Mesenchymal stem cell (in vitro differentiated cells and primary cell): ENCODE measurements at regions not wholly inside any gene's neighbourhood (a gene's known extent, or its start where the extent isn't known, plus 50 kb on each side); places are given as distances from the start of the nearest gene placed in this dataset.

Experiments used
- DNase-seq: peaks from one replicate; pipeline ENCODE4 v3.0.0-alpha.2; 2013
- H2AFZ ChIP-seq: one replicate; pipeline ENCODE4 v1.6.1; 2013; ENCODE audit warnings: low read depth, mild to moderate bottlenecking, control low read depth, inconsistent platforms, low read length, moderate library complexity
- H2AK5ac ChIP-seq: 2 replicates; pipeline ENCODE4 v1.6.1; 2013; ENCODE audit warnings: low read length, moderate library complexity, mild to moderate bottlenecking, inconsistent platforms; ENCODE audit not compliant: severe bottlenecking
- H2BK120ac ChIP-seq: one replicate; pipeline ENCODE4 v1.6.1; 2013; ENCODE audit warnings: low read depth, mild to moderate bottlenecking, inconsistent platforms, low read length, moderate library complexity
- H2BK12ac ChIP-seq, 2 experiments: one replicate each; pipeline ENCODE4 v1.6.1; 2013; ENCODE audit warnings: inconsistent platforms in 2 of 2, low read length in 2 of 2, mild to moderate bottlenecking in 2 of 2, moderate library complexity in 2 of 2, control low read depth in 1 of 2
- H2BK15ac ChIP-seq: one replicate; pipeline ENCODE4 v1.6.1; 2013; ENCODE audit warnings: mild to moderate bottlenecking, low read depth, inconsistent platforms; ENCODE audit not compliant: poor library complexity, severe bottlenecking
- H2BK5ac ChIP-seq: 2 replicates; pipeline ENCODE4 v1.6.1; 2013; ENCODE audit warnings: low read depth, mild to moderate bottlenecking, low read length, control low read depth, inconsistent platforms; ENCODE audit not compliant: poor library complexity, severe bottlenecking
- H3K14ac ChIP-seq, 2 experiments: one replicate each; pipeline ENCODE4 v1.6.1; 2013; ENCODE audit warnings: inconsistent platforms in 2 of 2, low read length in 2 of 2, control low read depth in 1 of 2, mild to moderate bottlenecking in 1 of 2, moderate library complexity in 1 of 2
- H3K18ac ChIP-seq, 2 experiments: one replicate each; pipeline ENCODE4 v1.6.1; 2013; ENCODE audit warnings: inconsistent platforms in 2 of 2, low read length in 2 of 2, control low read depth in 1 of 2, low read depth in 1 of 2, mild to moderate bottlenecking in 1 of 2
- H3K23ac ChIP-seq, 2 experiments: one replicate each; pipeline ENCODE4 v1.6.1; 2013; ENCODE audit warnings: inconsistent platforms in 2 of 2, low read length in 2 of 2, mild to moderate bottlenecking in 2 of 2, moderate library complexity in 2 of 2, control low read depth in 1 of 2
- H3K27ac ChIP-seq: 2 replicates; pipeline ENCODE4 v1.5.1; 2013; ENCODE audit warnings: mild to moderate bottlenecking, moderate library complexity, low read length, control low read depth, inconsistent platforms; ENCODE audit not compliant: poor library complexity, severe bottlenecking
- H3K27me3 ChIP-seq, 2 experiments: 2 replicates each; pipeline versions ENCODE4 v1.6.1 to v1.7.0; 2013; ENCODE audit warnings: low read length in 2 of 2, mild to moderate bottlenecking in 2 of 2, moderate library complexity in 2 of 2, control low read depth in 1 of 2, inconsistent platforms in 1 of 2; ENCODE audit not compliant: control insufficient read depth in 1 of 2, insufficient read depth in 1 of 2
- H3K36me3 ChIP-seq, 2 experiments: 2 replicates each; pipeline versions ENCODE4 v1.6.1 to v1.7.0; 2013; ENCODE audit warnings: low read length in 2 of 2, control low read depth in 1 of 2, inconsistent platforms in 1 of 2, low read depth in 1 of 2, mild to moderate bottlenecking in 1 of 2; ENCODE audit not compliant: insufficient read depth in 2 of 2, control insufficient read depth in 1 of 2
- H3K4ac ChIP-seq, 2 experiments: one replicate each; pipeline ENCODE4 v1.6.1; 2013; ENCODE audit warnings: inconsistent platforms in 2 of 2, low read length in 2 of 2, mild to moderate bottlenecking in 2 of 2, moderate library complexity in 2 of 2, control low read depth in 1 of 2, low read depth in 1 of 2
- H3K4me1 ChIP-seq: 2 replicates; pipeline ENCODE4 v1.6.1; 2013; ENCODE audit warnings: low read depth, low read length, control low read depth; ENCODE audit not compliant: control insufficient read depth, insufficient read depth
- H3K4me2 ChIP-seq: 2 replicates; pipeline ENCODE4 v1.6.1; 2013; ENCODE audit warnings: low read length, mild to moderate bottlenecking, inconsistent platforms; ENCODE audit not compliant: poor library complexity, severe bottlenecking
- H3K4me3 ChIP-seq, 2 experiments: 2 replicates each; pipeline versions ENCODE4 v1.5.1 to v1.7.0; 2013; ENCODE audit warnings: low read length in 2 of 2, mild to moderate bottlenecking in 2 of 2, control low read depth in 1 of 2, low read depth in 1 of 2; ENCODE audit not compliant: insufficient read depth in 1 of 2
- H3K79me1 ChIP-seq: replicated peaks from 2 replicates; pipeline ENCODE4 v1.6.1; 2013; ENCODE audit warnings: mild to moderate bottlenecking, control low read depth, low read length, inconsistent platforms; ENCODE audit not compliant: poor library complexity, severe bottlenecking
- H3K9ac ChIP-seq: 2 replicates; pipeline ENCODE4 v1.7.0; 2013; ENCODE audit warnings: mild to moderate bottlenecking, low read length, moderate library complexity
- H3K9me3 ChIP-seq: 2 replicates; pipeline ENCODE4 v1.7.0; 2013; ENCODE audit warnings: mild to moderate bottlenecking, low read length; ENCODE audit not compliant: control insufficient read depth
- H4K8ac ChIP-seq: one replicate; pipeline ENCODE4 v1.6.1; 2013; ENCODE audit warnings: inconsistent platforms, mild to moderate bottlenecking, low read length, moderate library complexity
- H4K91ac ChIP-seq: one replicate; pipeline ENCODE4 v1.6.1; 2013; ENCODE audit warnings: mild to moderate bottlenecking, low read length, inconsistent platforms
- WGBS: methylation state at CpG from one replicate; pipeline ENCODE4 v1.1.7; 2013; ENCODE audit warnings: mixed read lengths; 5-methylcytosine and 5-hydroxymethylcytosine counted together

- DNase-seq: no peak
- no peak overlapping the region for H3K4me3 ChIP-seq
- no peaks in the 10 kb centered on the region for H3K4me1 ChIP-seq
- no peak overlapping the region for H2BK12ac ChIP-seq
- H3K36me3 ChIP-seq: no peaks in the 10 kb centered on the region
- H3K27me3 ChIP-seq: peaks cover 8 to 19% of the 10 kb centered on the region in 2 experiments
- H3K9ac ChIP-seq: no peak overlapping the region
- no peak overlapping the region for H2BK120ac ChIP-seq
- H4K8ac ChIP-seq: no peak overlapping the region
- H2AK5ac ChIP-seq: no peak overlapping the region
- no peak overlapping the region for H3K18ac ChIP-seq
- no peak overlapping the region for H3K27ac ChIP-seq
- no peak overlapping the region for H2BK15ac ChIP-seq
- H2AFZ ChIP-seq: no peak overlapping the region
- H3K4ac ChIP-seq: no peak overlapping the region
- 75% methylated on average over 4 of the region's 4 CpGs for WGBS
- H2BK5ac ChIP-seq: no peak overlapping the region
- H3K79me1 ChIP-seq: no peaks in the 10 kb centered on the region
- H3K9me3 ChIP-seq: peaks cover 3% of the 10 kb centered on the region
- H3K4me2 ChIP-seq: no peak overlapping the region
- H3K14ac ChIP-seq: no peak overlapping the region
- no peak overlapping the region for H4K91ac ChIP-seq
- no peak overlapping the region for H3K23ac ChIP-seq
Observed at GRCh38 chr20:24862186-24862585, 86.9 kb upstream of the CST7 start.

- Histone ChIP-seq H3K18ac (no peak overlapping the region), H3K4me3 (no peak overlapping the region), H2AFZ (no peak overlapping the region), H4K8ac (no peak overlapping the region), H4K91ac (no peak overlapping the region), H2BK12ac (no peak overlapping the region), H3K9ac (no peak overlapping the region), H3K4me1 (no peaks in the 10 kb centered on the region), H3K4me2 (no peak overlapping the region), H3K79me1 (no peaks in the 10 kb centered on the region), H2BK120ac (no peak overlapping the region), H3K14ac (no peak overlapping the region), H3K36me3 (no peaks in the 10 kb centered on the region), H3K27ac (no peak overlapping the region), H2BK15ac (no peak overlapping the region), H3K4ac (no peak overlapping the region), H3K9me3 (no peaks in the 10 kb centered on the region), H3K27me3 (peaks cover 8 to 17% of the 10 kb centered on the region in 2 experiments), H3K23ac (no peak overlapping the region), H2BK5ac (no peak overlapping the region), H2AK5ac (no peak overlapping the region)
- DNase-seq: no peak
- 89% methylated on average over 5 of the region's 6 CpGs for WGBS
Observed at GRCh38 chr20:24862606-24863005, 86.5 kb upstream of the CST7 start.

GRCh38 chr20:24863356-24863755 is 85.7 kb upstream of the CST7 start:
- Histone ChIP-seq H3K9ac (no peak overlapping the region), H3K4me2 (no peak overlapping the region), H2AFZ (no peak overlapping the region), H2BK12ac (no peak overlapping the region), H3K27me3 (peaks cover 8 to 15% of the 10 kb centered on the region in 2 experiments), H2BK120ac (no peak overlapping the region), H3K9me3 (no peaks in the 10 kb centered on the region), H4K91ac (no peak overlapping the region), H3K79me1 (no peaks in the 10 kb centered on the region), H3K18ac (no peak overlapping the region), H3K14ac (no peak overlapping the region), H3K4me1 (peaks cover 4% of the 10 kb centered on the region), H3K4me3 (no peak overlapping the region), H3K4ac (no peak overlapping the region), H2AK5ac (no peak overlapping the region), H3K36me3 (no peaks in the 10 kb centered on the region), H4K8ac (no peak overlapping the region), H2BK5ac (no peak overlapping the region), H3K23ac (no peak overlapping the region), H2BK15ac (no peak overlapping the region), H3K27ac (no peak overlapping the region)
- DNase-seq: no peak
- 74% methylated on average over 2 of the region's 2 CpGs for WGBS

DNA sequence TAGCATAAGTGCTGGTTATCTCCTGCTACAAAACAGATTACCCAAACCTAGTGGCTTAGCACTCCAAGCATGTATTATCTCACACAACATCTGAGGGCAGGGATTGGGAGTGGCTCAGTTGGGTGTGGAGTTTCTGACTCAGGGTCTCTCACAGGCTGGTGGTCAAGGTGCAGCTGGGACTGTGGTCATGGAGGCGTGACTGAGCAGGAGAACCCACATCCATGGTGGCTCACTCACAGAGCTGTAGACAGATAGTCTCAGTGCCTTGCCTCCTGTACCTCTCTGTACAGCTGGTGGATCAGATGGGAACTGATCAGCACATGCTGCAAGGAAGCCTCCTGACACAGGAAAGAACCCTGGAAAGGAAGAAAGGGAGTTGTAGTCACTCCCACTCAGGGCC is 83.1 kb upstream of the CST7 start:
- H3K27ac ChIP-seq: no peak overlapping the region
- no peak overlapping the region for H3K4me3 ChIP-seq
- H3K36me3 ChIP-seq: no peaks in the 10 kb centered on the region
- H2AFZ ChIP-seq: no peak overlapping the region
- H3K27me3 ChIP-seq: peaks cover 4 to 5% of the 10 kb centered on the region in 2 experiments
- H3K18ac ChIP-seq: no peak overlapping the region
- H3K79me1 ChIP-seq: no peaks in the 10 kb centered on the region
- no peak overlapping the region for H2BK12ac ChIP-seq
- H2AK5ac ChIP-seq: no peak overlapping the region
- H3K23ac ChIP-seq: no peak overlapping the region
- H2BK15ac ChIP-seq: no peak overlapping the region
- H2BK120ac ChIP-seq: no peak overlapping the region
- no peak overlapping the region for H4K91ac ChIP-seq
- no peak for DNase-seq
- no peaks in the 10 kb centered on the region for H3K9me3 ChIP-seq
- H3K4ac ChIP-seq: no peak overlapping the region
- no peak overlapping the region for H3K9ac ChIP-seq
- no peak overlapping the region for H3K14ac ChIP-seq
- H4K8ac ChIP-seq: no peak overlapping the region
- no peak overlapping the region for H3K4me2 ChIP-seq
- WGBS: 54% methylated on average over 1 of the region's 1 CpG
- H2BK5ac ChIP-seq: no peak overlapping the region
- H3K4me1 ChIP-seq: peaks cover 11% of the 10 kb centered on the region
